Transverse colon (tissue), 4 donors: ENCODE measurements at regions not wholly inside any gene's neighbourhood (a gene's known extent, or its start where the extent isn't known, plus 50 kb on each side); places are given as distances from the start of the nearest gene placed in this dataset.

ENCODE experiments used
- EP300 ChIP-seq: sonication (generic); formaldehyde crosslinking; IDR thresholded peaks from one replicate; pipeline ENCODE4 v1.6.1; 2017; ENCODE audit warnings: antibody characterized with exemption, low read depth
- POLR2A ChIP-seq: fragments of 450-650 bp; IDR thresholded peaks from one replicate; pipeline ENCODE4 v1.6.1; 2016; ENCODE audit warnings: antibody characterized with exemption, mild to moderate bottlenecking, moderate library complexity
- POLR2AphosphoS5 ChIP-seq, 3 donors: sonication (generic); formaldehyde crosslinking; IDR thresholded peaks; one replicate each; pipeline ENCODE4 v1.6.1; 2016; ENCODE audit warnings: antibody characterized with exemption in 3 of 3
- TF ChIP-seq, protein P1 (sequence below), 5 experiments: fragments of 200-600 bp in 3 of 5; fragments of 450-650 bp in 2 of 5; sonication (generic) in 3 of 5; IDR thresholded peaks; 1 replicate in 2 of 5; 2 replicates in 3 of 5; pipeline ENCODE4 v1.5.1; 2016 to 2017; ENCODE audit warnings: antibody characterized with exemption in 5 of 5, inconsistent platforms in 3 of 5, mild to moderate bottlenecking in 2 of 5, moderate library complexity in 1 of 5

DNA sequence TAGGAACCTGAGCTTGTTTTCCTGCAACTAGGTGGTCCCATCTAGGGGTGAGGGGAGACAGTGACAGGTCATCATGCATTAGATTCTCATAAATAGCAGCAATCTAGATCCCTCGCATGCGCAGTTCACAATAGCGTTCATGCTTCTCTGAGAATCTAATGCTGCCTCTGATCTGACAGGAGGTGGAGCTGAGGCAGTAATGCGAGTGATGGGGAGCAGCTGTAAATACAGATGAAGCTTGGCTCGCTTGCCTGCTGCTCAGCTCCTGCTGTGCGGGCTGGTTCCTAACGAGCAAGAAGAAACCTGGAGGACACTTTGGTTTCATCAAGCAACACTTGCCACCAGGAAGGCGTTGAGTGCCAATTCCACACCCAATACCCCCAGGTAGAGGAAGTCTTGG lies 95.1 kb upstream of the OLIG2 start:
- TF ChIP-seq, protein P1, sequence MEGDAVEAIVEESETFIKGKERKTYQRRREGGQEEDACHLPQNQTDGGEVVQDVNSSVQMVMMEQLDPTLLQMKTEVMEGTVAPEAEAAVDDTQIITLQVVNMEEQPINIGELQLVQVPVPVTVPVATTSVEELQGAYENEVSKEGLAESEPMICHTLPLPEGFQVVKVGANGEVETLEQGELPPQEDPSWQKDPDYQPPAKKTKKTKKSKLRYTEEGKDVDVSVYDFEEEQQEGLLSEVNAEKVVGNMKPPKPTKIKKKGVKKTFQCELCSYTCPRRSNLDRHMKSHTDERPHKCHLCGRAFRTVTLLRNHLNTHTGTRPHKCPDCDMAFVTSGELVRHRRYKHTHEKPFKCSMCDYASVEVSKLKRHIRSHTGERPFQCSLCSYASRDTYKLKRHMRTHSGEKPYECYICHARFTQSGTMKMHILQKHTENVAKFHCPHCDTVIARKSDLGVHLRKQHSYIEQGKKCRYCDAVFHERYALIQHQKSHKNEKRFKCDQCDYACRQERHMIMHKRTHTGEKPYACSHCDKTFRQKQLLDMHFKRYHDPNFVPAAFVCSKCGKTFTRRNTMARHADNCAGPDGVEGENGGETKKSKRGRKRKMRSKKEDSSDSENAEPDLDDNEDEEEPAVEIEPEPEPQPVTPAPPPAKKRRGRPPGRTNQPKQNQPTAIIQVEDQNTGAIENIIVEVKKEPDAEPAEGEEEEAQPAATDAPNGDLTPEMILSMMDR (IDR thresholded peaks at IDR 0.05): no peak
- TF ChIP-seq POLR2A (no peak), POLR2AphosphoS5 (IDR thresholded peaks at IDR 0.05) (no peak), EP300 (no peak)
